ENCODE measurements at regions not wholly inside any gene's neighbourhood (a gene's known extent, or its start where the extent isn't known, plus 50 kb on each side); places are given as distances from the start of the nearest gene placed in this dataset.
A peak's percentile ranks its signal among the peaks of the same experiment; 100 is the strongest.

GRCh38 chr11:8336356-8337129 is 72.9 kb upstream of the LMO1 start:
- Mint-ChIP-seq H3K4me3 (ENCODE audit: low read depth, unreplicated experiment) (no peak overlapping the region), H3K27ac (ENCODE audit: unreplicated experiment) (no peak overlapping the region), H3K27me3 (ENCODE audit: unreplicated experiment) (no peaks in the 10 kb centered on the region), H3K4me1 (ENCODE audit: low read depth, unreplicated experiment) (peaks cover 2% of the 10 kb centered on the region), H3K9me3 (ENCODE audit: low read depth, unreplicated experiment) (no peaks in the 10 kb centered on the region), H3K36me3 (ENCODE audit: insufficient read depth, unreplicated experiment) (no peaks in the 10 kb centered on the region)
- DNase-seq = no peak
- intact Hi-C loops (cut with micrococcal nuclease; ENCODE audit: unreplicated experiment) = no loop called here
- no TSS peak for BruUV-seq (replicated peaks)
- TF ChIP-seq CTCF (IDR thresholded peaks at IDR 0.05; ENCODE audit: unreplicated experiment) = no peak
- CTCF ChIA-PET = no interaction called here

- BruUV-seq (replicated peaks) = no TSS peak
- peaks cover 9% of the 10 kb centered on the region for H3K27me3 Mint-ChIP-seq (ENCODE audit: unreplicated experiment)
- H3K9me3 Mint-ChIP-seq (ENCODE audit: low read depth, unreplicated experiment) = no peaks in the 10 kb centered on the region
- H3K36me3 Mint-ChIP-seq (ENCODE audit: insufficient read depth, unreplicated experiment) = no peaks in the 10 kb centered on the region
- CTCF ChIA-PET = no interaction called here
- no peaks in the 10 kb centered on the region for H3K4me1 Mint-ChIP-seq (ENCODE audit: low read depth, unreplicated experiment)
- no peak for TF ChIP-seq CTCF (IDR thresholded peaks at IDR 0.05; ENCODE audit: unreplicated experiment)
- no peak for DNase-seq
- H3K4me3 Mint-ChIP-seq (ENCODE audit: low read depth, unreplicated experiment) = no peak overlapping the region
- H3K27ac Mint-ChIP-seq (ENCODE audit: unreplicated experiment) = no peak overlapping the region
- intact Hi-C loops (cut with micrococcal nuclease; ENCODE audit: unreplicated experiment) = no loop called here
These were observed 72.0 kb upstream of the LMO1 start for GRCh38 chr11:8335683-8336082.

GRCh38 chr11:8335186-8335585 is 71.5 kb upstream of the LMO1 start:
- no peak for TF ChIP-seq CTCF (IDR thresholded peaks at IDR 0.05; ENCODE audit: unreplicated experiment)
- intact Hi-C loops (cut with micrococcal nuclease; ENCODE audit: unreplicated experiment) = no loop called here
- Mint-ChIP-seq H3K4me3 (ENCODE audit: low read depth, unreplicated experiment) (no peak overlapping the region), H3K27ac (ENCODE audit: unreplicated experiment) (no peak overlapping the region), H3K9me3 (ENCODE audit: low read depth, unreplicated experiment) (no peaks in the 10 kb centered on the region), H3K36me3 (ENCODE audit: insufficient read depth, unreplicated experiment) (no peaks in the 10 kb centered on the region), H3K4me1 (ENCODE audit: low read depth, unreplicated experiment) (no peaks in the 10 kb centered on the region), H3K27me3 (ENCODE audit: unreplicated experiment) (peaks cover 12% of the 10 kb centered on the region)
- CTCF ChIA-PET = no interaction called here
- BruUV-seq (replicated peaks) = no TSS peak
- no peak for DNase-seq

GRCh38 chr11:8333811-8334401 is 70.2 kb upstream of the LMO1 start:
- intact Hi-C loops (cut with micrococcal nuclease; ENCODE audit: unreplicated experiment) = no loop called here
- peaks cover 12% of the 10 kb centered on the region for H3K27me3 Mint-ChIP-seq (ENCODE audit: unreplicated experiment)
- CTCF ChIA-PET = interaction anchor here (0.6 to 1.2 kb wide), 3 partner anchors 21 to 233 kb away, joined by 3 to 5 read pairs (median 4); no protein-coding TSS in a partner anchor
- peak; percentile 43 for DNase-seq
- H3K4me1 Mint-ChIP-seq (ENCODE audit: low read depth, unreplicated experiment) = no peaks in the 10 kb centered on the region
- H3K36me3 Mint-ChIP-seq (ENCODE audit: insufficient read depth, unreplicated experiment) = no peaks in the 10 kb centered on the region
- H3K27ac Mint-ChIP-seq (ENCODE audit: unreplicated experiment) = no peak overlapping the region
- no TSS peak for BruUV-seq (replicated peaks)
- no peaks in the 10 kb centered on the region for H3K9me3 Mint-ChIP-seq (ENCODE audit: low read depth, unreplicated experiment)
- no peak for TF ChIP-seq CTCF (IDR thresholded peaks at IDR 0.05; ENCODE audit: unreplicated experiment)
- H3K4me3 Mint-ChIP-seq (ENCODE audit: low read depth, unreplicated experiment) = no peak overlapping the region
